VCaP (cell line): ENCODE measurements at regions not wholly inside any gene's neighbourhood (a gene's known extent, or its start where the extent isn't known, plus 50 kb on each side); places are given as distances from the start of the nearest gene placed in this dataset.

Experiments used
- H3K27ac ChIP-seq: fragments of 450-650 bp; 2 replicates; pipeline ENCODE4 v1.5.1; 2017
- TF ChIP-seq, protein P1 (sequence below): fragments of 450-650 bp; conservative IDR thresholded peaks from 2 replicates; pipeline ENCODE4 v1.5.1; 2017; ENCODE audit warnings: mild to moderate bottlenecking, moderate library complexity

DNA sequence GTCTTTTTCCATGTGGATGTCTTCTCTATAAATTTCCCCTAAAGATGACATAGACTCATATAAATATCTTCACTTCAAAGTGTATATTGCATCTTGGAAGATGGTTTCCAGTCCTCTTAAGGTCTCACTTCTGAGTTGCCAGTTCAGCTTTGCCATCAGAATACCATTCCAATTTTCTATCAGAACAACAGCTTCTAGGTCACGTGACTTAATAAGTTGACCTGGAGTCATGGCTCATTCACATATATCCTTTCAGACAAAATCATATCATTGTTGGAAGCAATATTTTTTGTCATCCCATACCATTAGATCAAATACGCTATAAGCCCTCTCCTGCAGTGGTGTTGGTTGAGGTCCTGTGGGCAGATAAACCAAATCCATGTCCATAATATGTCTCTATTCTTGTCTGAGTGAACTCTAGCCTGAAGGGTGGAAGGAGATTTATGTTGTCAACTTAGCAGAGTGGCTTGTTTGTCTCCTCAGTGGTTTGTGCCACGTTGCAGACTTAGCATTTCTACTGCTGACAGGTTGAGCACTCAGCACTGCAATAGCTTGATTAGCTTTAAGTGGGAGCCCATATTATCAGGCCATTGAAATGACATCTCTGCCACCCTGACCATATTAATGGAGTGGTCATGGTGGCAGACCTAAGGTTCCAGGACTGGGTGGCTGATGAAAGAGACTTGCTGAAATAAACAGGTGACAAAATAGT lies 123.6 kb upstream of the PCDH17 start:
- TF ChIP-seq, protein P1, sequence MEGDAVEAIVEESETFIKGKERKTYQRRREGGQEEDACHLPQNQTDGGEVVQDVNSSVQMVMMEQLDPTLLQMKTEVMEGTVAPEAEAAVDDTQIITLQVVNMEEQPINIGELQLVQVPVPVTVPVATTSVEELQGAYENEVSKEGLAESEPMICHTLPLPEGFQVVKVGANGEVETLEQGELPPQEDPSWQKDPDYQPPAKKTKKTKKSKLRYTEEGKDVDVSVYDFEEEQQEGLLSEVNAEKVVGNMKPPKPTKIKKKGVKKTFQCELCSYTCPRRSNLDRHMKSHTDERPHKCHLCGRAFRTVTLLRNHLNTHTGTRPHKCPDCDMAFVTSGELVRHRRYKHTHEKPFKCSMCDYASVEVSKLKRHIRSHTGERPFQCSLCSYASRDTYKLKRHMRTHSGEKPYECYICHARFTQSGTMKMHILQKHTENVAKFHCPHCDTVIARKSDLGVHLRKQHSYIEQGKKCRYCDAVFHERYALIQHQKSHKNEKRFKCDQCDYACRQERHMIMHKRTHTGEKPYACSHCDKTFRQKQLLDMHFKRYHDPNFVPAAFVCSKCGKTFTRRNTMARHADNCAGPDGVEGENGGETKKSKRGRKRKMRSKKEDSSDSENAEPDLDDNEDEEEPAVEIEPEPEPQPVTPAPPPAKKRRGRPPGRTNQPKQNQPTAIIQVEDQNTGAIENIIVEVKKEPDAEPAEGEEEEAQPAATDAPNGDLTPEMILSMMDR, result no peak

DNA sequence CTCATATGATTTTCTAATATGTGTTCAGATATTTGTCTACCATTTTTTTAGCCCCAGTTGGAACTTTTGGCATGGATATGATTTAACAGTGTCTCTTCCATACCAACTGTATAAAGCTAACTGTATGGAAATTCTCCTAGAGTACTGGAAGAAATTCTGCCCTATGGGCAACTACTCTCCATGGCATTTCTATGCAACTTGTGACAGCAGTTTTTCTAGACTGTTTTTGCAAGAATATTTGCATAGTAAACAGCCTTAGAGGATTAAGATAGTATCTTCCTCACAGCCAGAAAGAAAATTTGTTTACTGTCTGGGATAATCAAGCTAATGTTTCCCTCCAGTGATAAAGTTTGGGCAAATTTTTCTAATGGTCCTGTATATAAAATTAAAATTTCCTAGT lies 119.9 kb upstream of the PCDH17 start:
- TF ChIP-seq, protein P1, result no peak

More for the DNA sequence above, 123.6 kb upstream of the PCDH17 start:
- no peak overlapping the region for H3K27ac ChIP-seq

DNA sequence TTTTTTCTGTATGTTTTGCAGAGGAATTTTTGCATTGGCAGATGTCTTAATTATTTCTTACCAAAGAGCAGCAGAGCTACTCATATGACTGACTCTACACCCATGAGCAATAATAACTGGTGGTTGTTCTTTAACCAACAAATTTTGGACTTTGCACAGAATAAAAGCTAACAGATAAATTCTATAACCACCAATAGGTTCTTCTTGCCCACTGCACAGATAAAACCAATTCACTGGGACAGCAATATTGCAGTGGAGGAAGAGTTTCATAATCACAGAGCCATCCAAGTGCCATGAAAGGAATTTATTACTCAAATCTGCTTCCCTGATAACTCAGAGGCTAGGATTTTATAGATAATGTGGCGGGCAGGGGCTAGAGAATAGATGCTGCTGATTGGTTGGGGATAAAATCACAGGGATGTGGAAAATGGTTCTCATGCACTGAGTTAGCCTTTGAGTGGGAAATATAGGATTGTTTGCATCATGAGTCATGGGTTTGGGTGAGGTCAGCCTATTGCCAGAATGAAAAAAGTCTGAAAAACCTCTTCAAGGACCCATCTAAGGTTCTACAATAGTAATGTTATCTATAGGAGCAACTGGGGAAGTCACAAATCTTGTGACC lies 104.3 kb upstream of the PCDH17 start:
- TF ChIP-seq, protein P1, result no peak
- H3K27ac ChIP-seq, result no peak overlapping the region

More for the DNA sequence above, 119.9 kb upstream of the PCDH17 start:
- H3K27ac ChIP-seq, result no peak overlapping the region

DNA sequence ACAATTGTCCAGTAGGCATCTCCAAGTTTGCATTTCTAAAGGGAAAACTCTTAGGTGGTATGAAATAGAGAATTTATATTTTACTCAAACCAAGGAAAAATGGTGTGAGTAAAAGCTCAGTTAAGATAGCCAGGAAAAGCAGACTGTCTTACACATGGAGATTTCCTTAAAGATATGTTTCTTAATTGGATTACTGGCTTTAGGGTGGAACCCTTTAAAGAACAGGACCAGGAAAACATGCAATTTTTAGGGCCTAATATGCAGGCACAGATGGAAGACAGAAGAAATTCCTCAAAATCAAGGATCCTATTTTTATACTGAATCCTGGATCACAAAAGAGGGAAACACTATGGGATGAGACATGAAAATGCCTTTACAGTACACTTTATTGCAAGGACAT lies 100.3 kb upstream of the PCDH17 start:
- TF ChIP-seq, protein P1, result no peak
- H3K27ac ChIP-seq, result no peak overlapping the region

DNA sequence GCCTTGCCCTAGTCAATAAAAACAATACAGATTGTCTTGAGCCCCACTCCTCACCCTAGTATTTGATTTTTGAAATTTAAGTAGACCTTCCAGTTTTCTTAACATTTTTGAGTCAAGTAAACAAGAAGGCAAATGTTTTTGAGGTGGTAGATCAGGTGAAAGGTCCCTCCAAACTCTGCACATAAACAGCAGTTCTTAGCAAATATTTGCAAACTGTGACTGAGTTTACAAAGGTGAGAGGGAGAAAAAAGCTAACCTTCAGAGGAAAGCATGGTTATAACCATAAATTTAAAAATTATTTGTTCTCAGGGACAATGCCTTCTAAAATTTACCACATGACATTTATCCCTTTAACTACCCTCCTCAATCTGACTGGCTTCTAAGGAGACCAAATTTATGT lies 84.6 kb upstream of the PCDH17 start:
- TF ChIP-seq, protein P1, result no peak
- H3K27ac ChIP-seq, result no peak overlapping the region

DNA sequence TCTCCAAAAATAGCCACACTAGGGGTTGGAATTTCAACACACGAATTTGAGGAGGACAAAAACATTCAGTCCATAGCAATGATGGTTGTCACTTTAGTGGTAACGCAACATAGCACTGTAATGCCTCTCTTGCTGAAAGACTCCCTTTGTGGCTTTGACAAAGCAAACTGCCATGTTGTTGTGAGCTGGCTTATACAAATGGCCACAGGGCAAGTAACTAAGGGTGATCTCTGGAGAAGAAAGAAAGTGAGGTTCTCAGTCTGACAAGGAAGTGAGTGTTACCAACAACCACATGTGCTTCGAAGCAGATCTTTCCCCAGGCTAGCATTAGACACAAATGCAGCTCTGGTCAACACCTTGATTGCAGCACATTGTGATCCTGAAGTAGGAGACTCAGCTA lies 79.1 kb upstream of the PCDH17 start:
- no peak overlapping the region for H3K27ac ChIP-seq
- TF ChIP-seq, protein P1, result no peak

DNA sequence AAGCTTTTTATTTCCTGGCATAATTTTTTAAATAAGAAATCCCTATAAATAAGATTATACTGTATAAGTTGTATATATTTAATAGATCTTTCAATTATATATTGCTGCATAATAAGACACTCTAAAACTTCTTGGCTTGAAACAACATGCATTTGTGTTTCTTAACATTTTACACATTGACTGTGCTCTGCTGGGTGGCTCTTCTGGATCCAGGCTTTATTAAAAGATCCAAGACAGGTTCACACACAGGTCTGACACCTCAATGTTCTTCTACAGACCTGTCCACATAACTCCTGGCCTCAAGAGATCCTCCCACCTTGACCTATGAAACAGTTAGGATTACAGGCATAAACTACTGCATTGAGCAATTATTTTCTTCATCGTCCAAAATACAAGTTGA lies 77.6 kb upstream of the PCDH17 start:
- H3K27ac ChIP-seq, result no peak overlapping the region
- TF ChIP-seq, protein P1, result no peak
